Upper lobe of left lung (tissue), 4 donors: ENCODE measurements at regions not wholly inside any gene's neighbourhood (a gene's known extent, or its start where the extent isn't known, plus 50 kb on each side); places are given as distances from the start of the nearest gene placed in this dataset.

Experiments used
- EP300 ChIP-seq, 4 donors: sonication (generic); formaldehyde crosslinking; IDR thresholded peaks; one replicate each; pipeline ENCODE4 v1.5.1; 2017; ENCODE audit warnings: antibody characterized with exemption in 4 of 4, control low read depth in 2 of 4
- POLR2A ChIP-seq, 4 donors: fragments of 450-650 bp; IDR thresholded peaks; one replicate each; pipeline ENCODE4 v1.5.1; 2016 to 2017; ENCODE audit warnings: antibody characterized with exemption in 4 of 4, mild to moderate bottlenecking in 2 of 4
- POLR2AphosphoS5 ChIP-seq, 2 donors: sonication (generic); formaldehyde crosslinking; IDR thresholded peaks; one replicate each; pipeline ENCODE4 v1.5.1; 2017; ENCODE audit warnings: antibody characterized with exemption in 2 of 2
- TF ChIP-seq, protein P1 (sequence below), 6 experiments: fragments of 450-650 bp in 4 of 6; fragments of 200-600 bp in 2 of 6; sonication (generic) in 2 of 6; IDR thresholded peaks; one replicate each; pipeline ENCODE4 v1.5.1; 2016 to 2019; ENCODE audit warnings: antibody characterized with exemption in 6 of 6

DNA sequence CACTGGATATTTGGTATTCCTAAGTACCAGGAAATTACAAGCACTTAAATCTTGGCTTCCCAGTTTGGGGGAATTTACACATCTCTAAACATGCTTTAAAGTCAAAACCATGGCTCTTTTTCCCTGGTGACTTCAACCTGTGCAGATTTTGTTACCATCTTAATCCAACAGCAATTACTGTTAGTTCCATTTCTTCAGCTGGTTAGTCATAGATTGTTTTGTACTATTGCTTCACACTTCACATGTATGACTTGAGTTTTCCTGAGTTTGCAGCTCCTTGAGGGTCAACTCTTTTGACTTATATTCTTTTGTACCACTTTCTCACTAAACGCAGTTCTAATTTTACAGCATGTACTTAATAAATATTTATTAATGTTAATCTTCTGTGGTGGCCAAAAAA lies 203.4 kb upstream of the RND3 start:
- TF ChIP-seq POLR2AphosphoS5 (IDR thresholded peaks at IDR 0.05), result no peak
- TF ChIP-seq, protein P1, sequence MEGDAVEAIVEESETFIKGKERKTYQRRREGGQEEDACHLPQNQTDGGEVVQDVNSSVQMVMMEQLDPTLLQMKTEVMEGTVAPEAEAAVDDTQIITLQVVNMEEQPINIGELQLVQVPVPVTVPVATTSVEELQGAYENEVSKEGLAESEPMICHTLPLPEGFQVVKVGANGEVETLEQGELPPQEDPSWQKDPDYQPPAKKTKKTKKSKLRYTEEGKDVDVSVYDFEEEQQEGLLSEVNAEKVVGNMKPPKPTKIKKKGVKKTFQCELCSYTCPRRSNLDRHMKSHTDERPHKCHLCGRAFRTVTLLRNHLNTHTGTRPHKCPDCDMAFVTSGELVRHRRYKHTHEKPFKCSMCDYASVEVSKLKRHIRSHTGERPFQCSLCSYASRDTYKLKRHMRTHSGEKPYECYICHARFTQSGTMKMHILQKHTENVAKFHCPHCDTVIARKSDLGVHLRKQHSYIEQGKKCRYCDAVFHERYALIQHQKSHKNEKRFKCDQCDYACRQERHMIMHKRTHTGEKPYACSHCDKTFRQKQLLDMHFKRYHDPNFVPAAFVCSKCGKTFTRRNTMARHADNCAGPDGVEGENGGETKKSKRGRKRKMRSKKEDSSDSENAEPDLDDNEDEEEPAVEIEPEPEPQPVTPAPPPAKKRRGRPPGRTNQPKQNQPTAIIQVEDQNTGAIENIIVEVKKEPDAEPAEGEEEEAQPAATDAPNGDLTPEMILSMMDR (IDR thresholded peaks at IDR 0.05), result no peak
- no peak for TF ChIP-seq POLR2A (IDR thresholded peaks at IDR 0.05)
- TF ChIP-seq EP300 (IDR thresholded peaks at IDR 0.05), result no peak
